Naive thymus-derived CD8-positive, alpha-beta T cell (primary cell): ENCODE measurements at regions not wholly inside any gene's neighbourhood (a gene's known extent, or its start where the extent isn't known, plus 50 kb on each side); places are given as distances from the start of the nearest gene placed in this dataset.
"Not testable (repeated sequence)": the region's sequence is repeated elsewhere in the genome, so short reads cannot be mapped to it uniquely, and the experiment has no call there.

Experiments
- ATAC-seq, 2 donors: fragments of 150-1000 bp; cut with Tn5 transposase in 1 of 2; sonication (Bioruptor Pico), chemical (Tn5 transposase) in 1 of 2; 1 replicate in 1 of 2; 2 replicates in 1 of 2; pipeline ENCODE4 v1.10.0; 2021; ENCODE audit warnings: mild to moderate bottlenecking in 2 of 2, moderate library complexity in 2 of 2
- POLR2A ChIA-PET: fragments of 350-600 bp; sonication (Branson Sonifier 250); formaldehyde crosslinking; loops from one replicate; lab custom pipeline; 2021; ENCODE audit warnings: antibody characterized with exemption; lab: Charles Lee
- DNase-seq, 10 donors: peaks; one replicate each; pipeline versions ENCODE4 v3.0.0 to v3.0.0-alpha.2; 2020 to 2022
- H3K27ac Mint-ChIP-seq, 10 donors: one replicate each; pipeline ENCODE4 v1.8.0; 2020 to 2022; ENCODE audit warnings: mild to moderate bottlenecking in 10 of 10, mixed read lengths in 10 of 10, moderate library complexity in 4 of 10, inconsistent platforms in 1 of 10
- H3K27me3 Mint-ChIP-seq, 5 donors: one replicate each; pipeline ENCODE4 v1.8.0; 2021 to 2022; ENCODE audit warnings: mixed read lengths in 5 of 5
- H3K36me3 Mint-ChIP-seq, 3 donors: one replicate each; pipeline ENCODE4 v1.8.0; 2020 to 2022; ENCODE audit warnings: mixed read lengths in 3 of 3, mild to moderate bottlenecking in 2 of 3, inconsistent platforms in 1 of 3
- H3K4me1 Mint-ChIP-seq, 4 donors: one replicate each; pipeline ENCODE4 v1.8.0; 2021 to 2022; ENCODE audit warnings: mixed read lengths in 4 of 4
- H3K4me3 Mint-ChIP-seq, 10 donors: one replicate each; pipeline ENCODE4 v1.8.0; 2020 to 2022; ENCODE audit warnings: mild to moderate bottlenecking in 10 of 10, mixed read lengths in 10 of 10, moderate library complexity in 6 of 10, inconsistent platforms in 1 of 10
- H3K9me3 Mint-ChIP-seq, 9 donors: one replicate each; pipeline ENCODE4 v1.8.0; 2020 to 2022; ENCODE audit warnings: mixed read lengths in 9 of 9, mild to moderate bottlenecking in 3 of 9, inconsistent platforms in 1 of 9, moderate library complexity in 1 of 9

GRCh38 chr6:81585686-81586085 lies 166.8 kb downstream of the TENT5A start:
- ATAC-seq, H3K27me3 Mint-ChIP-seq, DNase-seq, POLR2A ChIA-PET, H3K36me3 Mint-ChIP-seq, H3K4me1 Mint-ChIP-seq, H3K4me3 Mint-ChIP-seq, H3K27ac Mint-ChIP-seq: not testable (repeated sequence)
- peaks cover 0 to 39% (median 22%) of the 10 kb centered on the region in 9 donors for H3K9me3 Mint-ChIP-seq

GRCh38 chr6:81584156-81584555 lies 168.3 kb downstream of the TENT5A start:
- H3K4me1 Mint-ChIP-seq, DNase-seq, H3K4me3 Mint-ChIP-seq, ATAC-seq, H3K27ac Mint-ChIP-seq, H3K36me3 Mint-ChIP-seq, POLR2A ChIA-PET, H3K27me3 Mint-ChIP-seq: not testable (repeated sequence)
- peaks cover 0 to 40% (median 22%) of the 10 kb centered on the region in 9 donors for H3K9me3 Mint-ChIP-seq

GRCh38 chr6:81575442-81575841 lies 177.0 kb downstream of the TENT5A start:
- no peak for ATAC-seq
- Mint-ChIP-seq H3K27me3 (peaks cover 0 to 3% (median 0%) of the 10 kb centered on the region in 5 donors), H3K4me3 (no peak overlapping the region), H3K36me3 (peaks cover 0 to 2% (median 0%) of the 10 kb centered on the region in 3 donors), H3K27ac (no peak overlapping the region), H3K9me3 (peaks cover 0 to 23% (median 9%) of the 10 kb centered on the region in 9 donors), H3K4me1 (no peaks in the 10 kb centered on the region)
- DNase-seq, result no peak
- POLR2A ChIA-PET, result no interaction called here

DNA sequence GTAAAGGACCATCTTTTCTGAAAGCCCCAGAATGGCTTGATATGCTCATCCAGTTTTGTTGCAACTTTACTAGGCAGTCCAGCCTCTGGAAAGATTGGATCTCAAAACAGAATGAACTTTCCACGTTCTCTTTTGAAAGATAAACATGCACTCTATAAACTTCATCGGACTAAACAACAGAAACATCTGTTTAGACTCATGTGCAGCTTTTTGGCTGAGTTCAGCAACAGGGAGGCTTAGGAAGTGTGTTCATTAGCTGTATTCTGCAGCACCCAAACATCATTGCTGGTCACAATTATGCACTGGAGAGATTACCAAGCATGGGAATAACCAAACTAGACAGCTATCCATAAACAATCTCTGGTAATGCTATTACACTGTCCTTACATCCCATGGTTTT lies 180.5 kb downstream of the TENT5A start:
- Mint-ChIP-seq H3K9me3 (peaks cover 0 to 16% (median 6%) of the 10 kb centered on the region in 9 donors), H3K27ac (no peak overlapping the region), H3K27me3 (no peaks in the 10 kb centered on the region), H3K4me3 (no peak overlapping the region), H3K4me1 (no peaks in the 10 kb centered on the region), H3K36me3 (peaks cover 0 to 1% (median 0%) of the 10 kb centered on the region in 3 donors)
- no peak for ATAC-seq
- POLR2A ChIA-PET, result no interaction called here
- no peak for DNase-seq

DNA sequence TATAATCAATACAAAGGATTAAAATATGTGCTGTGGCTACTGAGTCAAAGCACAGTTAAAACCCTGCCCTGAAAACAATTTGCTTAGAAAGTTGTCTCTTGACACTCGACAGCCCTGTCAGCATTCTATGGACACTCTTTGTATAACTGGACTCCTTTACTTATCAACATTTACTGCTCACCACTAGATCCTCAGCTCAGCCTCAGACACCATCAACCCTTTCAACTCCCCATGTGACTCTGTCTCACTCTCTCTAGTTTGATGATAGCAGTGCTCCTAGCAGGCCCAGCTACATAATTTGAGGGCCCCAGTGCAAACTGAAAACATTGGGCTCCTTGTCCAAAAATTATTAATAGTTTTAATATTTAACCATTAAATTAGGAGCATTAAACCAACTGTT lies 181.8 kb downstream of the TENT5A start:
- Mint-ChIP-seq H3K9me3 (peaks cover 0 to 13% (median 8%) of the 10 kb centered on the region in 9 donors), H3K4me1 (no peaks in the 10 kb centered on the region), H3K36me3 (no peaks in the 10 kb centered on the region), H3K4me3 (no peak overlapping the region), H3K27me3 (no peaks in the 10 kb centered on the region), H3K27ac (no peak overlapping the region)
- no peak for ATAC-seq
- DNase-seq, result no peak
- POLR2A ChIA-PET, result no interaction called here

- no peaks in the 10 kb centered on the region for H3K36me3 Mint-ChIP-seq
- H3K4me1 Mint-ChIP-seq, result no peaks in the 10 kb centered on the region
- no peak overlapping the region for H3K27ac Mint-ChIP-seq
- no peak for DNase-seq
- no peak overlapping the region for H3K4me3 Mint-ChIP-seq
- peaks cover 0 to 13% (median 5%) of the 10 kb centered on the region in 9 donors for H3K9me3 Mint-ChIP-seq
- POLR2A ChIA-PET, result no interaction called here
- no peaks in the 10 kb centered on the region for H3K27me3 Mint-ChIP-seq
- no peak for ATAC-seq
Observed at GRCh38 chr6:81568973-81569372, 183.5 kb downstream of the TENT5A start.

GRCh38 chr6:81565071-81565470 lies 187.4 kb downstream of the TENT5A start:
- Mint-ChIP-seq H3K27ac (no peak overlapping the region), H3K4me1 (no peaks in the 10 kb centered on the region), H3K9me3 (peaks cover 0 to 12% (median 4%) of the 10 kb centered on the region in 9 donors), H3K36me3 (no peaks in the 10 kb centered on the region), H3K4me3 (no peak overlapping the region), H3K27me3 (no peaks in the 10 kb centered on the region)
- no peak for ATAC-seq
- POLR2A ChIA-PET, result no interaction called here
- no peak for DNase-seq

- H3K36me3 Mint-ChIP-seq, result no peaks in the 10 kb centered on the region
- DNase-seq, result no peak
- H3K9me3 Mint-ChIP-seq, result peaks cover 0 to 7% (median 2%) of the 10 kb centered on the region in 9 donors
- no peaks in the 10 kb centered on the region for H3K27me3 Mint-ChIP-seq
- POLR2A ChIA-PET, result no interaction called here
- ATAC-seq, result no peak
- no peaks in the 10 kb centered on the region for H3K4me1 Mint-ChIP-seq
- H3K27ac Mint-ChIP-seq, result no peak overlapping the region
- H3K4me3 Mint-ChIP-seq, result no peak overlapping the region
Observed at GRCh38 chr6:81564470-81565068, 187.9 kb downstream of the TENT5A start.

DNA sequence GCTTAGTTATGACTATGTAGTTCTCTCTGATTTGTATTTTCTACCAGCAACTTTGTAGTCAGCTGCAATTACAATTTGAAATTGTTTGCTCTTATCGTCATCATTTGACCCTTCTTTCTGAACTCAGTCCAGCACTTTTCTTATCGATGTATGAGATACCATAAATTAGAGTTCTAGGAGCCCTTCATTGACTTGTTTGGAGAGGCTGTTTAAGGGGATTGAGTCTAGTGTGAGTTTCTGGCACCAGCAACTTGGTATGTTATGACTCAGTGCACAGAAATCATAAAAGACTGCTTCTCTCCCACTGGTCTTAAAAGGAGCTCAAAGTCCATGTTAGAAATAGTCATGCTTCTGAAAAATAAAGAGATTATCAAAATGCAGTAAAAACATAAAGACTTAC lies 190.3 kb downstream of the TENT5A start:
- no peak for ATAC-seq
- H3K4me1 Mint-ChIP-seq, result no peaks in the 10 kb centered on the region
- H3K27me3 Mint-ChIP-seq, result no peaks in the 10 kb centered on the region

DNA sequence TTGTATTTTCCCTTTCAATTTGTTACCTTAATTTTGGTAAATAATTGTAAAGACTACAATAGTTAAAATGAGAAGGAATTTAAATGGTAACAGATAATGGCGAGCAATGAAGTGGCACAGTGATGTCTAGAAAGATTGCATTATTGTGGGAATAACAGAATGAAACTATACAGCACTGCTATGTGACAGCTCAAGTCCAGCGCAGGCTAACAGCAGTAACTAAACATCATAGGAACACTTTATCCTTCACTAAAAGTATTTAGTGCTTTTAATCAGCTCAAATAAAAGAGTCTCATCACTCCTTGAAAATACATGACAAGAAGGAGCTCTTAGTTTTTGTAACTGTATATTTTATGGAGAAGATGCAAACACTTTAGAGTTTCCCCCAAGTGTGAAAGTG lies 190.8 kb downstream of the TENT5A start:
- H3K9me3 Mint-ChIP-seq, result peaks cover 0 to 3% (median 0%) of the 10 kb centered on the region in 9 donors
- DNase-seq, result no peak
- H3K36me3 Mint-ChIP-seq, result no peaks in the 10 kb centered on the region
- ATAC-seq, result no peak
- no peaks in the 10 kb centered on the region for H3K27me3 Mint-ChIP-seq
- no peaks in the 10 kb centered on the region for H3K4me1 Mint-ChIP-seq
- no peak overlapping the region for H3K4me3 Mint-ChIP-seq
- H3K27ac Mint-ChIP-seq, result no peak overlapping the region
- POLR2A ChIA-PET, result no interaction called here

More for the DNA sequence above, 190.3 kb downstream of the TENT5A start:
- POLR2A ChIA-PET, result no interaction called here
- no peak overlapping the region for H3K27ac Mint-ChIP-seq
- no peaks in the 10 kb centered on the region for H3K36me3 Mint-ChIP-seq
- DNase-seq, result no peak
- no peak overlapping the region for H3K4me3 Mint-ChIP-seq
- peaks cover 0 to 5% (median 0%) of the 10 kb centered on the region in 9 donors for H3K9me3 Mint-ChIP-seq

DNA sequence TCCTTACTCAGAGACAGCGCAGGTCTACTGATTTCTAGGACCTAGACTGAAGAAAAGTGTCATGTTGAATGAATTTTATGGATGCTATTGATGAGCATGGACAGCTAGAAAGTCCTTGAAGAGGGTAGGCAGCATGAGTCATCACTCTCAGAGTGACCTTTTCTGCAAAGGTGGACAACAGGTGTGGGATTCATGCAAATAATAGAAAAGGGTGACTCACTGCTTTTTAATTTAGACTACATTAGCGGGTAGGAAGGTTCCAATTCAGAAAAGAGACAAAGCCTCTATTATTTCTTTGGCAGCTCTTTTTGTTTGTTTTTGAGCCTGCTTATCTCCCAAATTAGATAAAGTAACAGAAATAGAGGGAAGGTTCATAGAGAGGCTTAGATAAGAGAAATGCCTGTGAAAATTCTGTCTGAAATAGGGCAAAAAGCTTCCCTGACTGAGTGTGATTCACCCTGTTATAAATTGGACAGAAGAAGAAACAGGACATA lies 191.4 kb downstream of the TENT5A start:
- H3K9me3 Mint-ChIP-seq, result peaks cover 0 to 3% (median 0%) of the 10 kb centered on the region in 9 donors
- no peaks in the 10 kb centered on the region for H3K36me3 Mint-ChIP-seq
- POLR2A ChIA-PET, result no interaction called here
- no peaks in the 10 kb centered on the region for H3K27me3 Mint-ChIP-seq
- H3K4me1 Mint-ChIP-seq, result no peaks in the 10 kb centered on the region
- no peak for DNase-seq
- ATAC-seq, result no peak
- H3K4me3 Mint-ChIP-seq, result no peak overlapping the region
- H3K27ac Mint-ChIP-seq, result no peak overlapping the region

- H3K4me1 Mint-ChIP-seq, result no peaks in the 10 kb centered on the region
- H3K9me3 Mint-ChIP-seq, result peaks cover 0 to 3% (median 0%) of the 10 kb centered on the region in 9 donors
Observed at GRCh38 chr6:81557811-81558210, 194.7 kb downstream of the TENT5A start.

DNA sequence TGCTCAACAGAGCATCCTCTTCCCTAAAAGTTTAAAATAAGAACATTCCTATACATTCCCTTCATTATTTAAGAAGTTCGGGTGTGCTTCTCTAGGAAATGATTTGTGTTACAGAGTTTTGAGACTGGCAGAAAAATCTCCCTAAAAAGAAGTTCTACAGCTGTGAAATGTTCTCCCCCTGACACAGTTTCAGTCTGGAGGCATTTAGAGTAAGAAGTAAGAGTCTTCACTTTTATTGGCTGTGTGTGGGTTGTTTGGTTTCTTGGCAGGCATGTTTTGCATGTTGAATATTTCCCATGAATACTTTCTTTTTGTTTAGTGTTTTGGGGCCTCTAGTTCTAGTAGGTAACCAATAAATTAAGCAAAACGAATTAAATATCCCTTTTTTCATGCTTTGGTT lies 195.9 kb downstream of the TENT5A start:
- H3K9me3 Mint-ChIP-seq, result peaks cover 0 to 3% (median 0%) of the 10 kb centered on the region in 9 donors
- POLR2A ChIA-PET, result no interaction called here
- no peak overlapping the region for H3K4me3 Mint-ChIP-seq
- no peaks in the 10 kb centered on the region for H3K27me3 Mint-ChIP-seq
- H3K27ac Mint-ChIP-seq, result no peak overlapping the region
- ATAC-seq (no peak), DNase-seq (no peak)
- H3K4me1 Mint-ChIP-seq, result no peaks in the 10 kb centered on the region
- H3K36me3 Mint-ChIP-seq, result no peaks in the 10 kb centered on the region

More at GRCh38 chr6:81557811-81558210, 194.7 kb downstream of the TENT5A start:
- H3K4me3 Mint-ChIP-seq, result no peak overlapping the region
- no peak overlapping the region for H3K27ac Mint-ChIP-seq
- no peak for ATAC-seq
- DNase-seq, result no peak
- H3K27me3 Mint-ChIP-seq, result no peaks in the 10 kb centered on the region
- no peaks in the 10 kb centered on the region for H3K36me3 Mint-ChIP-seq
- POLR2A ChIA-PET, result no interaction called here

- H3K4me3 Mint-ChIP-seq, result no peak overlapping the region
- no peaks in the 10 kb centered on the region for H3K27me3 Mint-ChIP-seq
- peaks cover 0 to 19% (median 4%) of the 10 kb centered on the region in 9 donors for H3K9me3 Mint-ChIP-seq
- H3K4me1 Mint-ChIP-seq, result no peaks in the 10 kb centered on the region
- no peaks in the 10 kb centered on the region for H3K36me3 Mint-ChIP-seq
- DNase-seq (no peak), ATAC-seq (no peak)
- no peak overlapping the region for H3K27ac Mint-ChIP-seq
- POLR2A ChIA-PET, result no interaction called here
Observed at GRCh38 chr6:81553216-81553615, 199.3 kb downstream of the TENT5A start.
